GM18870 (cell line): ENCODE measurements at regions not wholly inside any gene's neighbourhood (a gene's known extent, or its start where the extent isn't known, plus 50 kb on each side); places are given as distances from the start of the nearest gene placed in this dataset.

Experiments
- ATAC-seq: cut with Tn5 transposase; IDR thresholded peaks from one replicate; pipeline ENCODE4 v1.9.1; 2021; ENCODE audit warnings: moderate library complexity; ENCODE audit not compliant: unreplicated experiment

- ATAC-seq: no peak
Measured at GRCh38 chr17:79214459-79214858, 139.8 kb downstream of the ENGASE start.

- no peak for ATAC-seq
Measured at GRCh38 chr17:79213305-79213704, 138.7 kb downstream of the ENGASE start.

GRCh38 chr17:79212149-79213087, 137.8 kb downstream of the ENGASE start:
- ATAC-seq: no peak

GRCh38 chr17:79211061-79211770, 136.6 kb downstream of the ENGASE start:
- no peak for ATAC-seq

- ATAC-seq: no peak
Measured at GRCh38 chr17:79210638-79211037, 136.0 kb downstream of the ENGASE start.

- no peak for ATAC-seq
Measured at GRCh38 chr17:79207960-79208359, 133.3 kb downstream of the ENGASE start.

- no peak for ATAC-seq
Measured at GRCh38 chr17:79205688-79206205, 131.1 kb downstream of the ENGASE start.

- no peak for ATAC-seq
Measured at GRCh38 chr17:79204261-79204660, 129.6 kb downstream of the ENGASE start.

- no peak for ATAC-seq
Measured at GRCh38 chr17:79203657-79204056, 129.0 kb downstream of the ENGASE start.

GRCh38 chr17:79203016-79203415, 128.4 kb downstream of the ENGASE start:
- ATAC-seq: no peak

GRCh38 chr17:79202480-79202879, 127.9 kb downstream of the ENGASE start:
- no peak for ATAC-seq

- no peak for ATAC-seq
Measured at GRCh38 chr17:79201536-79202227, 127.1 kb downstream of the ENGASE start.

- no peak for ATAC-seq
Measured at GRCh38 chr17:79201119-79201518, 126.5 kb downstream of the ENGASE start.

GRCh38 chr17:79196913-79197312, 122.3 kb downstream of the ENGASE start:
- no peak for ATAC-seq

GRCh38 chr17:79192503-79193351, 118.1 kb downstream of the ENGASE start:
- ATAC-seq: no peak

- no peak for ATAC-seq
Measured at GRCh38 chr17:79191270-79191934, 116.8 kb downstream of the ENGASE start.

- ATAC-seq: no peak
Measured at GRCh38 chr17:79189305-79189704, 114.7 kb downstream of the ENGASE start.

GRCh38 chr17:79188685-79189084, 114.1 kb downstream of the ENGASE start:
- ATAC-seq: no peak

GRCh38 chr17:79188048-79188447, 113.4 kb downstream of the ENGASE start:
- ATAC-seq: no peak

GRCh38 chr17:79187186-79187585, 112.6 kb downstream of the ENGASE start:
- ATAC-seq: no peak
